GM23248 (cell line): ENCODE measurements at regions not wholly inside any gene's neighbourhood (a gene's known extent, or its start where the extent isn't known, plus 50 kb on each side); places are given as distances from the start of the nearest gene placed in this dataset.
A peak's percentile ranks its signal among the peaks of the same experiment; 100 is the strongest.

Experiments
- DNase-seq: peaks from one replicate; pipeline ENCODE4 v3.0.0-alpha.2; 2015
- H2AFZ ChIP-seq: fragments of 200-600 bp; sonication (generic); 2 replicates; pipeline ENCODE4 v1.6.1; 2016; ENCODE audit warnings: antibody characterized with exemption
- H3F3A ChIP-seq: fragments of 200-600 bp; sonication (generic); 2 replicates; pipeline ENCODE4 v1.6.1; 2016; ENCODE audit warnings: mild to moderate bottlenecking, antibody characterized with exemption, mixed run types; ENCODE audit not compliant: insufficient read depth
- H3K27ac ChIP-seq: fragments of 200-600 bp; sonication (generic); 2 replicates; pipeline ENCODE4 v1.5.1; 2016; ENCODE audit warnings: mild to moderate bottlenecking
- H3K27me3 ChIP-seq: fragments of 200-600 bp; sonication (generic); replicated peaks from 2 replicates; pipeline ENCODE4 v1.6.1; 2016; ENCODE audit warnings: mild to moderate bottlenecking; ENCODE audit not compliant: insufficient read depth
- H3K36me3 ChIP-seq: fragments of 200-600 bp; sonication (generic); 2 replicates; pipeline ENCODE4 v1.6.1; 2016; ENCODE audit warnings: low read depth, mild to moderate bottlenecking
- H3K4me1 ChIP-seq: fragments of 200-600 bp; sonication (generic); 2 replicates; pipeline ENCODE4 v1.6.1; 2016; ENCODE audit warnings: mild to moderate bottlenecking; ENCODE audit not compliant: insufficient read depth
- H3K4me2 ChIP-seq: fragments of 200-600 bp; sonication (generic); one replicate; pipeline ENCODE4 v1.6.1; 2016; ENCODE audit warnings: mild to moderate bottlenecking; ENCODE audit not compliant: unreplicated experiment
- H3K4me3 ChIP-seq: fragments of 200-600 bp; sonication (generic); 2 replicates; pipeline ENCODE4 v1.5.1; 2016; ENCODE audit warnings: mild to moderate bottlenecking
- H3K79me2 ChIP-seq: fragments of 200-600 bp; sonication (generic); 2 replicates; pipeline ENCODE4 v1.6.1; 2016; ENCODE audit warnings: mild to moderate bottlenecking; ENCODE audit not compliant: insufficient read depth
- H3K9ac ChIP-seq: fragments of 200-600 bp; sonication (generic); 2 replicates; pipeline ENCODE4 v1.6.1; 2016; ENCODE audit warnings: mild to moderate bottlenecking
- H3K9me2 ChIP-seq: fragments of 200-600 bp; sonication (generic); 2 replicates; pipeline ENCODE4 v1.6.1; 2016; ENCODE audit warnings: mixed run types, mild to moderate bottlenecking, moderate library complexity; ENCODE audit not compliant: insufficient read depth
- H3K9me3 ChIP-seq: fragments of 200-600 bp; sonication (generic); one replicate; pipeline ENCODE4 v1.6.1; 2017; ENCODE audit warnings: low read depth
- H4K20me1 ChIP-seq: fragments of 200-600 bp; sonication (generic); 2 replicates; pipeline ENCODE4 v1.6.0; 2016; ENCODE audit not compliant: insufficient read depth
- EZH2 ChIP-seq: fragments of 200-600 bp; sonication (generic); IDR thresholded peaks from 2 replicates; pipeline ENCODE4 v1.6.1; 2018; ENCODE audit warnings: antibody characterized with exemption, mild to moderate bottlenecking; ENCODE audit not compliant: insufficient read depth, poor library complexity, severe bottlenecking
- EZH2phosphoT487 ChIP-seq: fragments of 200-600 bp; sonication (generic); IDR thresholded peaks from 2 replicates; pipeline ENCODE4 v1.6.1; 2018; ENCODE audit warnings: antibody characterized with exemption, moderate library complexity, mild to moderate bottlenecking, low read depth; ENCODE audit not compliant: insufficient read depth
- WGBS, 2 experiments: methylation state at CpG; one replicate each; pipeline ENCODE4 v1.1.6; 2015 to 2017; ENCODE audit warnings: low lambda C conversion rate in 2 of 2, low coverage in 1 of 2; ENCODE audit errors: missing lambda C conversion rate in 2 of 2; 5-methylcytosine and 5-hydroxymethylcytosine counted together
- in situ Hi-C: fragments of 300-500 bp; cut with MboI; formaldehyde crosslinking; loops from 2 replicates; pipeline ENCODE4 v1.15.0; 2020

DNA sequence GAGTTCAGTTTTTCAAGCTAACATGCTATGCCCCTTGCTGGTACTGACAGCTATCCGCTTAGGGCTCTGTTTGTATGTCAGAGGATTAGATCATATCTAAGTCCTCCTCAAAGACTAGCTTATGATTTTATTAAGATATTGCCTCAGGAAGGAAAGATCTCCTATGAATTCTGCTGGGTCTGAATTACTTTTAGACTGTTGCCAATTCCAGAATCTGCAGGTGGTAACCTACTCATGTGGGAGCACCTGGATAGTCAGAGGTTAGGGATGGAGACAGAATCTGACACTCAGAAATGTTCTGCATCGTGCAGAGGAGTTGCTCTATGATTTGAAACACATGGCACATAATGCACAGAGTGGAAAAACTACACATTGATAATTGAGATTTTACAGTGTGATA is 843.4 kb downstream of the SLC6A15 start:
- Histone ChIP-seq H3K4me3 (no peak overlapping the region), H3F3A (peaks cover 32% of the 10 kb centered on the region), H3K4me2 (peak overlapping the region; percentile 49), H3K36me3 (no peaks in the 10 kb centered on the region), H4K20me1 (no peaks in the 10 kb centered on the region), H3K27me3 (no peaks in the 10 kb centered on the region), H3K9me3 (no peaks in the 10 kb centered on the region), H3K9me2 (no peaks in the 10 kb centered on the region), H3K9ac (no peak overlapping the region), H2AFZ (no peak overlapping the region), H3K79me2 (no peaks in the 10 kb centered on the region), H3K4me1 (peaks cover 31% of the 10 kb centered on the region), H3K27ac (peak overlapping the region; percentile 76)
- in situ Hi-C loops, result no loop called here
- 31 to 45% methylated on average over 2 of the region's 2 CpGs for WGBS, 2 experiments
- DNase-seq, result peak; percentile 30
- TF ChIP-seq EZH2phosphoT487 (no peak), EZH2 (no peak)

DNA sequence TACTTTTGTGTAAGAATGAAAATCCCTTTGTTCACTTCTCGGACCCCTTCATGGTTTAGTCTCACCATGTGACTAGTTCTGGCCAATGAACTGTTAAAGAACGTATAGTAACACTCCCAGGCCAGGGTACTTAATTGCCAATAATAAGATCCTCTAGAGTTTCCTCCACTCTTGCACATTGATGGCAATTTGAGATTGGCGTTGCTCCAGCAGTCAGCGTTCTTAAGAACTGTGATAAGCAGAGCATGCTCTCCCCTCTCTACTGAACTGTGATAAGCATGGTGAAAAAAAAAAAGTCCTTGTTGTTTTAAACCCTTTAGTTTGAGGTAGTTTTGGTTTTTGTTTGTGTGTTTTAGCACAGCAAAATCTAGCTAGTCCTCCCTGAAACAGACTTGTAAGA is 854.5 kb downstream of the SLC6A15 start:
- Histone ChIP-seq H3K4me2 (no peak overlapping the region), H3F3A (no peaks in the 10 kb centered on the region), H3K9me3 (no peaks in the 10 kb centered on the region), H4K20me1 (no peaks in the 10 kb centered on the region), H2AFZ (no peak overlapping the region), H3K4me1 (no peaks in the 10 kb centered on the region), H3K9ac (no peak overlapping the region), H3K27ac (no peak overlapping the region), H3K27me3 (no peaks in the 10 kb centered on the region), H3K79me2 (no peaks in the 10 kb centered on the region), H3K36me3 (no peaks in the 10 kb centered on the region), H3K4me3 (no peak overlapping the region), H3K9me2 (no peaks in the 10 kb centered on the region)
- 91 to 94% methylated on average over 4 of the region's 4 CpGs for WGBS, 2 experiments
- TF ChIP-seq EZH2, result no peak
- no peak for TF ChIP-seq EZH2phosphoT487
- no peak for DNase-seq
- in situ Hi-C loops, result no loop called here

DNA sequence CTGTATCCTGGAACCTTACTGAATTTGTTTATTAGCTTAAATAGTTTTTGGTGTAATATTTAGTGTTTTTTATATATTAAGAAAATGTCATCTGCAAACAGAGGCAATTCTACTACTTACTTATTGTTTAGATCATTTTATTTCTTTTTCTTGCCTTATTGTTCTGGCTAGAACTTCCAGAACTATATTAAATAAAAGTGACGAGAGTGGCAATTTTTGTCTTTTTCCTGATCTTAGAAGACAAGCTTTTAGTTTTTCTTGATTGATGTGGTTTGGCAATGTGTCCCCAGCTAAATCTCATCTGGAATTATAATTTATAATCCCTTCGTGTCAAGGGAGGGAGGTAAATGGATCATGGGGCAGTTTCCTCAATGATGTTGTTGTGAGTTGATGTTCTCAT is 857.8 kb downstream of the SLC6A15 start:
- Histone ChIP-seq H3K79me2 (no peaks in the 10 kb centered on the region), H3F3A (no peaks in the 10 kb centered on the region), H3K27me3 (no peaks in the 10 kb centered on the region), H3K9me3 (no peaks in the 10 kb centered on the region), H3K27ac (no peak overlapping the region), H3K4me2 (no peak overlapping the region), H3K9ac (no peak overlapping the region), H2AFZ (no peak overlapping the region), H3K4me1 (no peaks in the 10 kb centered on the region), H3K36me3 (no peaks in the 10 kb centered on the region), H3K9me2 (no peaks in the 10 kb centered on the region), H4K20me1 (no peaks in the 10 kb centered on the region), H3K4me3 (no peak overlapping the region)
- in situ Hi-C loops, result no loop called here
- WGBS, 2 experiments, result 61 to 66% methylated on average over 2 of the region's 2 CpGs
- TF ChIP-seq EZH2 (no peak), EZH2phosphoT487 (no peak)
- DNase-seq, result no peak

GRCh38 chr12:84047881-84048280 is 864.7 kb downstream of the SLC6A15 start:
- Histone ChIP-seq H3K79me2 (no peaks in the 10 kb centered on the region), H3K4me1 (no peaks in the 10 kb centered on the region), H3K9me2 (no peaks in the 10 kb centered on the region), H3K27me3 (no peaks in the 10 kb centered on the region), H3K4me2 (no peak overlapping the region), H3K9me3 (no peaks in the 10 kb centered on the region), H4K20me1 (no peaks in the 10 kb centered on the region), H2AFZ (no peak overlapping the region), H3K36me3 (no peaks in the 10 kb centered on the region), H3F3A (no peaks in the 10 kb centered on the region), H3K9ac (no peak overlapping the region), H3K27ac (no peak overlapping the region), H3K4me3 (no peak overlapping the region)
- TF ChIP-seq EZH2phosphoT487 (no peak), EZH2 (no peak)
- WGBS, 2 experiments, result 93 to 100% methylated on average over 1 of the region's 1 CpG
- in situ Hi-C loops, result no loop called here
- no peak for DNase-seq

GRCh38 chr12:84046859-84047258 is 865.7 kb downstream of the SLC6A15 start:
- no peaks in the 10 kb centered on the region for H3F3A ChIP-seq
- peak; percentile 7 for DNase-seq
- 90 to 93% methylated on average over 2 of the region's 2 CpGs for WGBS, 2 experiments
- H3K9ac ChIP-seq, result no peak overlapping the region
- no peaks in the 10 kb centered on the region for H3K9me3 ChIP-seq
- H3K27ac ChIP-seq, result no peak overlapping the region
- no peaks in the 10 kb centered on the region for H3K9me2 ChIP-seq
- no peaks in the 10 kb centered on the region for H3K27me3 ChIP-seq
- no peaks in the 10 kb centered on the region for H3K4me1 ChIP-seq
- in situ Hi-C loops, result no loop called here
- no peaks in the 10 kb centered on the region for H4K20me1 ChIP-seq
- H3K79me2 ChIP-seq, result no peaks in the 10 kb centered on the region
- H3K36me3 ChIP-seq, result no peaks in the 10 kb centered on the region
- TF ChIP-seq EZH2phosphoT487 (no peak), EZH2 (no peak)
- H3K4me2 ChIP-seq, result no peak overlapping the region
- H3K4me3 ChIP-seq, result no peak overlapping the region
- H2AFZ ChIP-seq, result no peak overlapping the region
